Endothelial cell of umbilical vein (primary cell): ENCODE measurements at regions not wholly inside any gene's neighbourhood (a gene's known extent, or its start where the extent isn't known, plus 50 kb on each side); places are given as distances from the start of the nearest gene placed in this dataset.

ENCODE experiments used
- BruUV-seq: library from RNA; stranded (reverse); fragments of 400-500 nt; replicated peaks from 2 replicates; lab custom pipeline; 2021; lab: Mats Ljungman, UMichigan
- CTCF ChIA-PET: fragments of 300-600, 350-600 bp; sonication (Branson Sonifier 250); formaldehyde crosslinking; loops from one replicate; lab custom pipeline; 2021; ENCODE audit warnings: antibody characterized with exemption, inconsistent platforms; lab: Charles Lee
- POLR2A ChIA-PET: fragments of 300-600, 350-600 bp; sonication (Branson Sonifier 250); formaldehyde crosslinking; loops from one replicate; lab custom pipeline; 2021; ENCODE audit warnings: antibody characterized with exemption, inconsistent platforms; lab: Charles Lee
- DNase-seq: peaks from one replicate; pipeline ENCODE4 v3.0.0-alpha.2; 2011; ENCODE audit warnings: low read depth, low spot score
- FAIRE-seq: peaks from 2 replicates; lab custom pipeline; 2011; peaks lifted over from hg19 to GRCh38; lab: Jason Lieb, UNC
- H2AFZ ChIP-seq: 2 replicates; pipeline ENCODE4 v1.6.0; 2012; ENCODE audit warnings: low read depth, low read length, control low read depth, inconsistent platforms
- H3K27ac ChIP-seq: 2 replicates; pipeline ENCODE4 v1.5.1; 2011; ENCODE audit warnings: low read depth, mild to moderate bottlenecking, control low read depth, low read length, moderate library complexity; ENCODE audit not compliant: insufficient read depth
- H3K27me3 ChIP-seq, 2 experiments: 2 replicates each; pipeline versions ENCODE4 v1.6.0 to v1.6.1; 2011; ENCODE audit warnings: low read length in 2 of 2, mixed read lengths in 1 of 2; ENCODE audit not compliant: control insufficient read depth in 2 of 2, insufficient read depth in 2 of 2
- H3K36me3 ChIP-seq, 2 experiments: 2 replicates in 1 of 2; 3 replicates in 1 of 2; pipeline ENCODE4 v1.5.1; 2011; ENCODE audit warnings: low read length in 2 of 2, mild to moderate bottlenecking in 1 of 2, moderate library complexity in 1 of 2; ENCODE audit not compliant: control insufficient read depth in 2 of 2, insufficient read depth in 2 of 2; ENCODE audit errors: extremely low read depth in 1 of 2
- H3K4me1 ChIP-seq: 3 replicates; pipeline ENCODE4 v1.5.1; 2011; ENCODE audit warnings: mild to moderate bottlenecking, low read length; ENCODE audit not compliant: control insufficient read depth, insufficient read depth; ENCODE audit errors: extremely low read depth
- H3K4me2 ChIP-seq: 2 replicates; pipeline ENCODE4 v1.6.1; 2011; ENCODE audit warnings: low read length, control low read depth, mixed read lengths; ENCODE audit not compliant: insufficient read depth
- H3K4me3 ChIP-seq, 3 experiments: fragments of 200-600 bp in 1 of 3; sonication (generic), shearing (Covaris generic) in 1 of 3; replicated peaks in 1 of 3; 2 replicates each; pipeline ENCODE4 v1.5.1; 2011 to 2016; ENCODE audit warnings: control low read depth in 3 of 3, low read length in 3 of 3, mild to moderate bottlenecking in 2 of 3, inconsistent platforms in 1 of 3, low read depth in 1 of 3, moderate library complexity in 1 of 3; ENCODE audit not compliant: insufficient read depth in 1 of 3
- H3K79me2 ChIP-seq: 2 replicates; pipeline ENCODE4 v1.6.0; 2012; ENCODE audit warnings: low read length, inconsistent platforms; ENCODE audit not compliant: control insufficient read depth, insufficient read depth
- H3K9ac ChIP-seq: replicated peaks from 2 replicates; pipeline ENCODE3; 2011; ENCODE audit warnings: low read length, control low read depth; ENCODE audit not compliant: insufficient read depth; ENCODE audit errors: extremely low read depth
- H3K9me1 ChIP-seq: replicated peaks from 3 replicates; pipeline ENCODE4 v1.6.0; 2011; ENCODE audit warnings: mild to moderate bottlenecking, low read length; ENCODE audit not compliant: control insufficient read depth, insufficient read depth; ENCODE audit errors: extremely low read depth
- H3K9me3 ChIP-seq: replicated peaks from 2 replicates; pipeline ENCODE4 v1.5.1; 2012; ENCODE audit warnings: low read length, inconsistent platforms; ENCODE audit not compliant: control insufficient read depth, insufficient read depth
- H4K20me1 ChIP-seq: replicated peaks from 2 replicates; pipeline ENCODE3; 2011; ENCODE audit warnings: mild to moderate bottlenecking, low read length; ENCODE audit not compliant: control insufficient read depth, insufficient read depth; ENCODE audit errors: extremely low read depth
- EZH2 ChIP-seq: IDR thresholded peaks from 2 replicates; pipeline ENCODE4 v1.6.1; 2012; ENCODE audit warnings: borderline replicate concordance, low read depth, mild to moderate bottlenecking, moderate library complexity, low read length, inconsistent platforms; ENCODE audit not compliant: severe bottlenecking
- FOS ChIP-seq: IDR thresholded peaks from 2 replicates; pipeline ENCODE4 v1.6.1; 2011; ENCODE audit warnings: mild to moderate bottlenecking, low read length, moderate library complexity, borderline replicate concordance; ENCODE audit not compliant: insufficient read depth
- GATA2 ChIP-seq: IDR thresholded peaks from 2 replicates; pipeline ENCODE4 v1.7.0; 2011; ENCODE audit warnings: low read depth, mild to moderate bottlenecking, moderate library complexity, mixed read lengths, low read length; ENCODE audit not compliant: insufficient read length, insufficient read depth
- JUN ChIP-seq: IDR thresholded peaks from 2 replicates; pipeline ENCODE4 v1.6.1; 2011; ENCODE audit warnings: borderline replicate concordance, low read depth; ENCODE audit not compliant: insufficient read length, insufficient read depth
- MYC ChIP-seq: IDR thresholded peaks from one replicate; pipeline ENCODE4 v1.6.1; 2011; ENCODE audit warnings: mild to moderate bottlenecking, low read depth, low read length
- POLR2A ChIP-seq: IDR thresholded peaks from 2 replicates; pipeline ENCODE4 v1.6.1; 2012; ENCODE audit warnings: low read depth, mild to moderate bottlenecking, control low read depth, low read length
- POLR2AphosphoS5 ChIP-seq: IDR thresholded peaks from 2 replicates; pipeline ENCODE4 v1.6.1; 2012; ENCODE audit warnings: low read depth, mild to moderate bottlenecking, control low read depth, low read length, moderate library complexity; ENCODE audit not compliant: insufficient read depth
- dilution Hi-C: fragments of 300-500 bp; cut with MboI; formaldehyde crosslinking; loops from one replicate; pipeline ENCODE4 v1.15.0; 2019; ENCODE audit warnings: low sequenced_read_pairs; ENCODE audit not compliant: extremely low pct_ligation_motif_present
- intact Hi-C: fragments of 100-400 bp; cut with micrococcal nuclease; formaldehyde crosslinking; loops from one replicate; pipeline ENCODE4 v1.10.0; 2022
- TF ChIP-seq, protein P1 (sequence below): IDR thresholded peaks from 2 replicates; pipeline ENCODE4 v1.6.1; 2011; ENCODE audit not compliant: insufficient read depth, insufficient read length
- TF ChIP-seq, protein P2 (sequence below), 2 donors: IDR thresholded peaks; 1 replicate in 1 of 2; 2 replicates in 1 of 2; pipeline ENCODE4 v1.5.1; 2011; ENCODE audit warnings: low read length in 2 of 2, mild to moderate bottlenecking in 2 of 2, moderate library complexity in 2 of 2, control low read depth in 1 of 2, inconsistent platforms in 1 of 2, low read depth in 1 of 2; ENCODE audit not compliant: insufficient read depth in 1 of 2; ENCODE audit errors: extremely low read depth in 1 of 2

DNA sequence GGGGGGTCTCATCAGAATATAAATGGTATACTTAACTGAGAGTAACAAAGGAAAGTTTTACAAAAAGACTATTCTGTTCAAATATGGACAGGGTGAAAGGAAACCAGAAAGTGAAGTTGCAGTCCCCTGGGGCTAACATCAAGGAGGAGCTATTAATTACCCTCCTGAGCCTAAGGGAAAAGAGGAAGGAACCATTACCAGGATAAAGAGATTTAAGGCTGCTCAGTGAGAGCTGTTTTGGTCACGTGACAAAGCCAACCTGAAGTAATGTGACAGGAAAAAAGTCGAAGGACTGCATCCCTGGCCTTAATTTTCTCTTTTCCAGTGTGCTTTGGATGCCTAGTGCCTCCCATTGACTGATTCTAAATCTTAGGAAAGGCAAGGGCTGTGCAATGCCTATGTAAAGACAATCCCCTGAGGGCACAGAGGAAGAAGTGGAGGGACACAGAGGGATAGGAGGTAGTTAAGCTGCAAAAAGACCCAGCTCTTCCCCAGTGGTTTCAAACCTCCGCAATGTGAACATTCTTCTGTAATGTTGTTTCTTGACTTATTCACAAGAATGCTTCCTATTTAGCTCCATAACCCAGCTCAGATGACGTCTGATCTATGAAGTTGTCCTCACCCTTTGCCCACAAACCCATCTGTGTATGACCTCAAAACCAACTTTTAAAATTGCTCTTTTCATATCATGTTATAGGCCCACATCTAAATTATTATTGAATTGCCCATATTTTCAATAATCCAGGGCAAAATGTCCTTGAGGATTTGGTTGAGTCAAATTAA, 187.7 kb upstream of the DCN start:
- no peaks in the 10 kb centered on the region for H3K9me3 ChIP-seq
- no peak overlapping the region for H2AFZ ChIP-seq
- dilution Hi-C loops (no loop called here), intact Hi-C loops (no loop called here)
- ChIA-PET CTCF (interaction anchor here (1.0 to 1.9 kb wide), 4 partner anchors 12 to 425 kb away, joined by 3 to 11 read pairs (median 5); no protein-coding TSS in a partner anchor), POLR2A (no interaction called here)
- H4K20me1 ChIP-seq, result no peaks in the 10 kb centered on the region
- H3K79me2 ChIP-seq, result no peaks in the 10 kb centered on the region
- TF ChIP-seq JUN (no peak), POLR2A (no peak), FOS (no peak), POLR2AphosphoS5 (no peak), MYC (no peak), GATA2 (no peak), EZH2 (no peak)
- TF ChIP-seq, protein P1, sequence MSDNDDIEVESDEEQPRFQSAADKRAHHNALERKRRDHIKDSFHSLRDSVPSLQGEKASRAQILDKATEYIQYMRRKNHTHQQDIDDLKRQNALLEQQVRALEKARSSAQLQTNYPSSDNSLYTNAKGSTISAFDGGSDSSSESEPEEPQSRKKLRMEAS, result no peak
- TF ChIP-seq, protein P2, sequence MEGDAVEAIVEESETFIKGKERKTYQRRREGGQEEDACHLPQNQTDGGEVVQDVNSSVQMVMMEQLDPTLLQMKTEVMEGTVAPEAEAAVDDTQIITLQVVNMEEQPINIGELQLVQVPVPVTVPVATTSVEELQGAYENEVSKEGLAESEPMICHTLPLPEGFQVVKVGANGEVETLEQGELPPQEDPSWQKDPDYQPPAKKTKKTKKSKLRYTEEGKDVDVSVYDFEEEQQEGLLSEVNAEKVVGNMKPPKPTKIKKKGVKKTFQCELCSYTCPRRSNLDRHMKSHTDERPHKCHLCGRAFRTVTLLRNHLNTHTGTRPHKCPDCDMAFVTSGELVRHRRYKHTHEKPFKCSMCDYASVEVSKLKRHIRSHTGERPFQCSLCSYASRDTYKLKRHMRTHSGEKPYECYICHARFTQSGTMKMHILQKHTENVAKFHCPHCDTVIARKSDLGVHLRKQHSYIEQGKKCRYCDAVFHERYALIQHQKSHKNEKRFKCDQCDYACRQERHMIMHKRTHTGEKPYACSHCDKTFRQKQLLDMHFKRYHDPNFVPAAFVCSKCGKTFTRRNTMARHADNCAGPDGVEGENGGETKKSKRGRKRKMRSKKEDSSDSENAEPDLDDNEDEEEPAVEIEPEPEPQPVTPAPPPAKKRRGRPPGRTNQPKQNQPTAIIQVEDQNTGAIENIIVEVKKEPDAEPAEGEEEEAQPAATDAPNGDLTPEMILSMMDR (IDR thresholded peaks at IDR 0.05; ENCODE audit: extremely low read depth in 1 of 2, insufficient read depth in 1 of 2, low read depth in 1 of 2, low read length in 2 of 2), result no peak
- H3K4me3 ChIP-seq, result no peak overlapping the region
- DNase-seq (no peak), FAIRE-seq (no peak)
- no TSS peak for BruUV-seq
- no peak overlapping the region for H3K4me2 ChIP-seq
- H3K9ac ChIP-seq, result no peak overlapping the region
- no peaks in the 10 kb centered on the region for H3K9me1 ChIP-seq
- no peaks in the 10 kb centered on the region for H3K27me3 ChIP-seq
- peaks cover 15% of the 10 kb centered on the region for H3K4me1 ChIP-seq
- H3K27ac ChIP-seq, result no peak overlapping the region
- no peaks in the 10 kb centered on the region for H3K36me3 ChIP-seq
